Adipocyte (in vitro differentiated cells): ENCODE measurements at regions not wholly inside any gene's neighbourhood (a gene's known extent, or its start where the extent isn't known, plus 50 kb on each side); places are given as distances from the start of the nearest gene placed in this dataset.

Source experiments
- DNase-seq: peaks from one replicate; pipeline ENCODE4 v3.0.0-alpha.2; 2015; ENCODE audit warnings: low read depth
- H3K27me3 ChIP-seq: replicated peaks from 2 replicates; pipeline ENCODE4 v1.7.0; 2013; ENCODE audit warnings: mild to moderate bottlenecking, low read length, moderate library complexity; ENCODE audit not compliant: control insufficient read depth, insufficient read depth
- H3K36me3 ChIP-seq: 2 replicates; pipeline ENCODE4 v1.7.0; 2013; ENCODE audit warnings: low read length, mild to moderate bottlenecking, moderate library complexity; ENCODE audit not compliant: control insufficient read depth, insufficient read depth, severe bottlenecking
- H3K4me1 ChIP-seq: 2 replicates; pipeline ENCODE4 v1.7.0; 2013; ENCODE audit warnings: mild to moderate bottlenecking, low read length, moderate library complexity; ENCODE audit not compliant: control insufficient read depth, insufficient read depth
- H3K4me3 ChIP-seq: 2 replicates; pipeline ENCODE4 v1.7.0; 2013; ENCODE audit warnings: mild to moderate bottlenecking, low read length, moderate library complexity
- H3K9ac ChIP-seq: 2 replicates; pipeline ENCODE4 v1.7.0; 2013; ENCODE audit warnings: mild to moderate bottlenecking, low read length, moderate library complexity
- H3K9me3 ChIP-seq: 2 replicates; pipeline ENCODE4 v1.7.0; 2013; ENCODE audit warnings: mild to moderate bottlenecking, low read length, moderate library complexity; ENCODE audit not compliant: control insufficient read depth

- no peaks in the 10 kb centered on the region for H3K4me1 ChIP-seq
- H3K36me3 ChIP-seq, result no peaks in the 10 kb centered on the region
- no peaks in the 10 kb centered on the region for H3K9me3 ChIP-seq
- no peak for DNase-seq
- no peak overlapping the region for H3K4me3 ChIP-seq
- H3K27me3 ChIP-seq, result no peaks in the 10 kb centered on the region
- H3K9ac ChIP-seq, result no peak overlapping the region
These were observed 881.2 kb upstream of the EPHA7 start for GRCh38 chr6:94300424-94301144.

- H3K9me3 ChIP-seq, result no peaks in the 10 kb centered on the region
- no peak overlapping the region for H3K4me3 ChIP-seq
- no peak overlapping the region for H3K9ac ChIP-seq
- H3K27me3 ChIP-seq, result no peaks in the 10 kb centered on the region
- no peaks in the 10 kb centered on the region for H3K4me1 ChIP-seq
- no peak for DNase-seq
- no peaks in the 10 kb centered on the region for H3K36me3 ChIP-seq
These were observed 869.8 kb upstream of the EPHA7 start for GRCh38 chr6:94289131-94289530.

GRCh38 chr6:94278146-94278545, 858.8 kb upstream of the EPHA7 start:
- no peaks in the 10 kb centered on the region for H3K9me3 ChIP-seq
- H3K4me1 ChIP-seq, result no peaks in the 10 kb centered on the region
- no peak for DNase-seq
- no peaks in the 10 kb centered on the region for H3K36me3 ChIP-seq
- H3K9ac ChIP-seq, result no peak overlapping the region
- no peak overlapping the region for H3K4me3 ChIP-seq
- no peaks in the 10 kb centered on the region for H3K27me3 ChIP-seq

GRCh38 chr6:94272327-94272726, 853.0 kb upstream of the EPHA7 start:
- H3K36me3 ChIP-seq, result no peaks in the 10 kb centered on the region
- no peaks in the 10 kb centered on the region for H3K27me3 ChIP-seq
- no peak overlapping the region for H3K4me3 ChIP-seq
- H3K4me1 ChIP-seq, result no peaks in the 10 kb centered on the region
- H3K9ac ChIP-seq, result no peak overlapping the region
- DNase-seq, result no peak
- H3K9me3 ChIP-seq, result no peaks in the 10 kb centered on the region

GRCh38 chr6:94270091-94270948, 851.0 kb upstream of the EPHA7 start:
- Histone ChIP-seq H3K36me3 (no peaks in the 10 kb centered on the region), H3K4me1 (no peaks in the 10 kb centered on the region), H3K9me3 (no peaks in the 10 kb centered on the region), H3K27me3 (no peaks in the 10 kb centered on the region), H3K4me3 (no peak overlapping the region), H3K9ac (no peak overlapping the region)
- DNase-seq, result no peak

- no peak overlapping the region for H3K4me3 ChIP-seq
- no peaks in the 10 kb centered on the region for H3K36me3 ChIP-seq
- no peaks in the 10 kb centered on the region for H3K9me3 ChIP-seq
- H3K27me3 ChIP-seq, result no peaks in the 10 kb centered on the region
- no peak for DNase-seq
- no peaks in the 10 kb centered on the region for H3K4me1 ChIP-seq
- H3K9ac ChIP-seq, result no peak overlapping the region
These were observed 849.9 kb upstream of the EPHA7 start for GRCh38 chr6:94269256-94269655.

GRCh38 chr6:94260765-94261164, 841.4 kb upstream of the EPHA7 start:
- no peak overlapping the region for H3K9ac ChIP-seq
- no peaks in the 10 kb centered on the region for H3K36me3 ChIP-seq
- no peaks in the 10 kb centered on the region for H3K27me3 ChIP-seq
- no peak for DNase-seq
- H3K4me3 ChIP-seq, result no peak overlapping the region
- H3K4me1 ChIP-seq, result no peaks in the 10 kb centered on the region
- no peaks in the 10 kb centered on the region for H3K9me3 ChIP-seq

GRCh38 chr6:94254689-94255088, 835.3 kb upstream of the EPHA7 start:
- Histone ChIP-seq H3K9ac (no peak overlapping the region), H3K9me3 (no peaks in the 10 kb centered on the region), H3K4me3 (no peak overlapping the region), H3K4me1 (no peaks in the 10 kb centered on the region), H3K36me3 (no peaks in the 10 kb centered on the region), H3K27me3 (no peaks in the 10 kb centered on the region)
- no peak for DNase-seq

GRCh38 chr6:94251878-94252277, 832.5 kb upstream of the EPHA7 start:
- no peaks in the 10 kb centered on the region for H3K4me1 ChIP-seq
- no peak for DNase-seq
- no peaks in the 10 kb centered on the region for H3K36me3 ChIP-seq
- no peak overlapping the region for H3K9ac ChIP-seq
- H3K27me3 ChIP-seq, result no peaks in the 10 kb centered on the region
- no peaks in the 10 kb centered on the region for H3K9me3 ChIP-seq
- no peak overlapping the region for H3K4me3 ChIP-seq

- H3K9me3 ChIP-seq, result no peaks in the 10 kb centered on the region
- no peak overlapping the region for H3K9ac ChIP-seq
- H3K4me1 ChIP-seq, result no peaks in the 10 kb centered on the region
- H3K27me3 ChIP-seq, result no peaks in the 10 kb centered on the region
- DNase-seq, result no peak
- H3K36me3 ChIP-seq, result no peaks in the 10 kb centered on the region
- no peak overlapping the region for H3K4me3 ChIP-seq
These were observed 826.0 kb upstream of the EPHA7 start for GRCh38 chr6:94245395-94245794.

- Histone ChIP-seq H3K27me3 (no peaks in the 10 kb centered on the region), H3K4me1 (no peaks in the 10 kb centered on the region), H3K36me3 (no peaks in the 10 kb centered on the region), H3K4me3 (no peak overlapping the region), H3K9me3 (no peaks in the 10 kb centered on the region), H3K9ac (no peak overlapping the region)
- DNase-seq, result no peak
These were observed 819.5 kb upstream of the EPHA7 start for GRCh38 chr6:94238868-94239267.
